Gastroesophageal sphincter (tissue), 4 donors: ENCODE measurements at regions not wholly inside any gene's neighbourhood (a gene's known extent, or its start where the extent isn't known, plus 50 kb on each side); places are given as distances from the start of the nearest gene placed in this dataset.
A peak's percentile ranks its signal among the peaks of the same experiment; 100 is the strongest.

Experiments used
- ATAC-seq: fragments of 150-250 bp; one replicate; pipeline ENCODE4 v1.9.1; 2016; ENCODE audit warnings: mild to moderate bottlenecking, moderate library complexity
- H3K27ac ChIP-seq, 4 donors: fragments of 200-600 bp; sonication (generic) in 3 of 4; 1 replicate in 3 of 4; 2 replicates in 1 of 4; pipeline ENCODE4 v1.5.1; 2016 to 2019
- H3K27me3 ChIP-seq: fragments of 200-600 bp; sonication (generic); one replicate; pipeline ENCODE4 v1.5.1; 2019
- H3K36me3 ChIP-seq, 2 donors: fragments of 200-600 bp; sonication (generic); one replicate each; pipeline ENCODE4 v1.5.1; 2019; ENCODE audit warnings: control low read depth in 1 of 2
- H3K4me1 ChIP-seq, 3 donors: fragments of 200-600 bp; sonication (generic); 1 replicate in 2 of 3; 2 replicates in 1 of 3; pipeline ENCODE4 v1.5.1; 2016 to 2019; ENCODE audit warnings: control low read depth in 2 of 3
- H3K4me3 ChIP-seq, 2 donors: fragments of 200-600 bp; sonication (generic); one replicate each; pipeline ENCODE4 v1.5.1; 2019; ENCODE audit warnings: mild to moderate bottlenecking in 1 of 2, moderate library complexity in 1 of 2
- H3K9me3 ChIP-seq, 3 donors: fragments of 200-600 bp; sonication (generic); one replicate each; pipeline ENCODE4 v1.5.1; 2017 to 2019; ENCODE audit warnings: control low read depth in 2 of 3
- EP300 ChIP-seq: sonication (generic); formaldehyde crosslinking; IDR thresholded peaks from one replicate; pipeline ENCODE4 v1.6.1; 2017; ENCODE audit warnings: antibody characterized with exemption, mild to moderate bottlenecking
- POLR2A ChIP-seq, 2 donors: fragments of 450-650 bp; IDR thresholded peaks; one replicate each; pipeline ENCODE4 v1.6.1; 2017; ENCODE audit warnings: antibody characterized with exemption in 2 of 2, mild to moderate bottlenecking in 2 of 2, moderate library complexity in 1 of 2
- POLR2AphosphoS5 ChIP-seq: sonication (generic); formaldehyde crosslinking; IDR thresholded peaks from one replicate; pipeline ENCODE4 v1.6.1; 2017; ENCODE audit warnings: antibody characterized with exemption
- WGBS, 2 donors: methylation state at CpG; one replicate each; pipeline ENCODE4 v1.1.5; 2018; ENCODE audit warnings: low coverage in 1 of 2; 5-methylcytosine and 5-hydroxymethylcytosine counted together
- TF ChIP-seq, protein P1 (sequence below), 4 experiments: fragments of 200-600 bp in 2 of 4; fragments of 450-650 bp in 2 of 4; sonication (generic) in 1 of 4; IDR thresholded peaks; one replicate each; pipeline ENCODE4 v1.5.1; 2017 to 2019; ENCODE audit warnings: antibody characterized with exemption in 4 of 4, mild to moderate bottlenecking in 2 of 4, moderate library complexity in 2 of 4

DNA sequence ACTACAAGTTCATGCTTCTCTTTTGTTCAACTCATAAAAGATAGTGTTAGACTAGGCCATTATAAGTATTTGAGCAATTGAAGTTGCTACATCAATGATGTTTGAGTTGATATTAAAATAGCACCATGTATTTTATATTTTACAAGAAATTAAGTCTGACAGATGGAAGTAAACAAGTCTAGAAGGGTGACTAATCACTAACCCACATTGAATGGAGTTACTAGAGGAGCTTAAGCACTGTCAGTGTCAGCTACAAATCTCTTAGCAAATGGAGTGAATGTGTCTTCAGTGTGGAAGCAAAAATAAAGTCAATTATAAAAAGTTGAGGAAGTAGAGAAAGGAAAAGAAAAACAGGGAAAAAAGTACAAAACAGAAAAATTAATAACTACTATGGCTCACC is 592.5 kb downstream of the PCDH18 start:
- TF ChIP-seq, protein P1, sequence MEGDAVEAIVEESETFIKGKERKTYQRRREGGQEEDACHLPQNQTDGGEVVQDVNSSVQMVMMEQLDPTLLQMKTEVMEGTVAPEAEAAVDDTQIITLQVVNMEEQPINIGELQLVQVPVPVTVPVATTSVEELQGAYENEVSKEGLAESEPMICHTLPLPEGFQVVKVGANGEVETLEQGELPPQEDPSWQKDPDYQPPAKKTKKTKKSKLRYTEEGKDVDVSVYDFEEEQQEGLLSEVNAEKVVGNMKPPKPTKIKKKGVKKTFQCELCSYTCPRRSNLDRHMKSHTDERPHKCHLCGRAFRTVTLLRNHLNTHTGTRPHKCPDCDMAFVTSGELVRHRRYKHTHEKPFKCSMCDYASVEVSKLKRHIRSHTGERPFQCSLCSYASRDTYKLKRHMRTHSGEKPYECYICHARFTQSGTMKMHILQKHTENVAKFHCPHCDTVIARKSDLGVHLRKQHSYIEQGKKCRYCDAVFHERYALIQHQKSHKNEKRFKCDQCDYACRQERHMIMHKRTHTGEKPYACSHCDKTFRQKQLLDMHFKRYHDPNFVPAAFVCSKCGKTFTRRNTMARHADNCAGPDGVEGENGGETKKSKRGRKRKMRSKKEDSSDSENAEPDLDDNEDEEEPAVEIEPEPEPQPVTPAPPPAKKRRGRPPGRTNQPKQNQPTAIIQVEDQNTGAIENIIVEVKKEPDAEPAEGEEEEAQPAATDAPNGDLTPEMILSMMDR (IDR thresholded peaks at IDR 0.05) = no peak
- no peak for TF ChIP-seq POLR2A (IDR thresholded peaks at IDR 0.05)
- no peak for TF ChIP-seq EP300
- no peak for TF ChIP-seq POLR2AphosphoS5

DNA sequence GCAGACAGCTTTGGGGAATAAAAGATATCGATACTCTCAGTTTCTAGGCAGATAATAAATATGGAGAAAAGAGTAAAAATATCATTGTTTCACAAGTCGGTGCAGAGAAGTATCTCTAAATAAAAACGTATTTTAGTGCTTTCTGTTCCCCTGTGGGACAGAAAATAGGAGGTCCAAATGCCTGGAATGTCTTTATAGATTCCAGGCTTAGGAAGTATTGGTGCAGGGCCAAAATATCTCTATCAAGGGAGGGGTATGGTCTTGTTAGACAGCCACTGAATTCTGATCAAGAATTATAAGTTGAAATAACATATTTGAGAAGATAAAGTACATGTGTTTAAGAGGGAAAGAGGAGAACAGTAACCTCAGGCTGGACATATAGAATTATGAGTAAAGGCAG is 596.4 kb downstream of the PCDH18 start:
- 48 to 52% methylated on average over 3 of the region's 3 CpGs for WGBS, 2 donors
- H3K27me3 ChIP-seq = no peaks in the 10 kb centered on the region
- peaks cover 0 to 12% (median 0%) of the 10 kb centered on the region in 3 donors for H3K4me1 ChIP-seq

More for the DNA sequence above, 592.5 kb downstream of the PCDH18 start:
- ATAC-seq = no peak
- no peak overlapping the region for H3K4me3 ChIP-seq
- H3K9me3 ChIP-seq = no peaks in the 10 kb centered on the region
- no peaks in the 10 kb centered on the region for H3K4me1 ChIP-seq
- no peaks in the 10 kb centered on the region for H3K36me3 ChIP-seq
- H3K27ac ChIP-seq = no peak overlapping the region
- H3K27me3 ChIP-seq = no peaks in the 10 kb centered on the region

GRCh38 chr4:136935305-136935704 is 597.0 kb downstream of the PCDH18 start:
- TF ChIP-seq POLR2A (IDR thresholded peaks at IDR 0.05) (no peak), POLR2AphosphoS5 (no peak), EP300 (no peak)
- TF ChIP-seq, protein P1 (IDR thresholded peaks at IDR 0.05) = no peak
- no peaks in the 10 kb centered on the region for H3K36me3 ChIP-seq
- no peaks in the 10 kb centered on the region for H3K27me3 ChIP-seq
- no peak for ATAC-seq
- H3K9me3 ChIP-seq = no peaks in the 10 kb centered on the region
- 92 to 100% methylated on average over 1 of the region's 1 CpG for WGBS, 2 donors
- peaks cover 0 to 12% (median 0%) of the 10 kb centered on the region in 3 donors for H3K4me1 ChIP-seq
- no peak overlapping the region for H3K27ac ChIP-seq
- H3K4me3 ChIP-seq = no peak overlapping the region

More for the DNA sequence above, 596.4 kb downstream of the PCDH18 start:
- TF ChIP-seq POLR2A (IDR thresholded peaks at IDR 0.05) = no peak
- TF ChIP-seq EP300 = no peak
- TF ChIP-seq POLR2AphosphoS5 = no peak
- TF ChIP-seq, protein P1 (IDR thresholded peaks at IDR 0.05) = no peak
- Histone ChIP-seq H3K9me3 (no peaks in the 10 kb centered on the region), H3K27ac (no peak overlapping the region), H3K36me3 (no peaks in the 10 kb centered on the region), H3K4me3 (no peak overlapping the region)
- no peak for ATAC-seq

DNA sequence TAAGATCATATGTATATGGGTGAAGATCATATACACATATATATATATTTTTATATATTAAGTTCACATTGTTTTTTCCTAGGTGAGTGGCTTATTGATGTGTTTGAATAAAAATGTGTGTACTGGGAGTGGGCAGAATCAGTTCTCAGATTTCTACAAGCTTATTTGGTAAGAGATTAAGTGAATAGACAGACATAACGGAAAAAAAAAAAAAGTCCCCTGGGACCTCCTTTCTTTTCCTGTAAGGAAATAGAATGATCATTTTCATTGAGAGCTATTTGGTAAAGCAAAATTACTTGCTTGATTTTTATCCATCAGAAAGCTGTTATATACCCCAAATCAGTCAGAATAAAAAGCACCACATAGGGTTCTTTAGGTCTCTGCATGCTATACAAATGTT is 597.7 kb downstream of the PCDH18 start:
- TF ChIP-seq POLR2A (IDR thresholded peaks at IDR 0.05) (no peak), EP300 (no peak)
- TF ChIP-seq, protein P1 (IDR thresholded peaks at IDR 0.05) = no peak
- Histone ChIP-seq H3K4me3 (no peak overlapping the region), H3K27ac (no peak overlapping the region), H3K4me1 (peaks cover 0 to 12% (median 0%) of the 10 kb centered on the region in 3 donors), H3K36me3 (no peaks in the 10 kb centered on the region), H3K27me3 (no peaks in the 10 kb centered on the region), H3K9me3 (no peaks in the 10 kb centered on the region)
- 69 to 80% methylated on average over 1 of the region's 1 CpG for WGBS, 2 donors
- ATAC-seq = no peak

DNA sequence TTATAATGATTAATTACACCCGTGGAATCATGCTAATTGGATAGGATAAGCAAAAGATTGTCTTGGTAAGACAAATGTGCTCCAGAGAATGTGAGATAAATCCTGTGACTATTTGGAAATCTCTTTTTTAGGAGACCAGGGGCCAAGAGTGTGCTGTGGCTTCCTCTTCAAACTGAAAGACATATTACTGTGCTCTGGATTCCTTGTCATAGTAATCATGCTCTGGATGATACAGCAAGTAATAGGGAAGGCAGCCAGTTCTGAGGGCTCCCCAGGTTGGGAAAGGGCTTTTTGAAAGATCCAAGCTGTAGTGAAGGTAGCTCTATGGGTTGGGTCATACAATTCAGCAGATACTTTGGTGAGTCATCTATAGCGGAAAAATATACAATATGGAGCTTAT is 600.5 kb downstream of the PCDH18 start:
- Histone ChIP-seq H3K27me3 (no peaks in the 10 kb centered on the region), H3K4me3 (no peak overlapping the region), H3K4me1 (peaks cover 0 to 12% (median 0%) of the 10 kb centered on the region in 3 donors), H3K9me3 (no peaks in the 10 kb centered on the region), H3K27ac (no peak overlapping the region), H3K36me3 (no peaks in the 10 kb centered on the region)
- 41 to 80% methylated on average over 2 of the region's 2 CpGs for WGBS, 2 donors
- ATAC-seq = peak; percentile 33
- no peak for TF ChIP-seq POLR2AphosphoS5
- no peak for TF ChIP-seq POLR2A (IDR thresholded peaks at IDR 0.05)
- TF ChIP-seq EP300 = no peak
- TF ChIP-seq, protein P1 (IDR thresholded peaks at IDR 0.05) = no peak
